GM19438 (cell line): ENCODE measurements at regions not wholly inside any gene's neighbourhood (a gene's known extent, or its start where the extent isn't known, plus 50 kb on each side); places are given as distances from the start of the nearest gene placed in this dataset.

ENCODE experiments used
- ATAC-seq: cut with Tn5 transposase; IDR thresholded peaks from one replicate; pipeline ENCODE4 v1.9.1; 2021; ENCODE audit warnings: low read depth; ENCODE audit not compliant: unreplicated experiment

GRCh38 chr1:194515916-194516315, 1329.5 kb upstream of the B3GALT2 start:
- no peak for ATAC-seq

DNA sequence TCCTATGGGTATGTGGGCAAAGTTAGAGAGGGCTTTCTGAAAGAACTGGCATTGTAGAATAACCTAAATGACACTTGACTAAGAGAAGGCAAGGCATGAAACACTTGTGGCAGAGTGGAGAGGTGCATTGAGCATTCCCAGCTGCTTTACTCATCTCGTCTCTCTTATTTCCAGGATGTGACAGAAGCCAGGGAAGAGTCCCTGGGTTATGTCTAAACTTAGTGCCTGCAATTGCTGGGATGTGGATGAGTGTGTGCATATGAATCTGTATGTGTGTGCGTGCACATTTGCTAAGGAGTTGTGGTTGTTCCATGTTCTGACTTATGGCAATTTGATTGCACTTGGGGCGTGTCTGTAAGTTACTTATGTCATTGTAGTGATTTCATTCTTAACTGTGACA, 1326.5 kb upstream of the B3GALT2 start:
- no peak for ATAC-seq

- ATAC-seq = no peak
These were observed 1325.9 kb upstream of the B3GALT2 start for GRCh38 chr1:194512345-194512744.

DNA sequence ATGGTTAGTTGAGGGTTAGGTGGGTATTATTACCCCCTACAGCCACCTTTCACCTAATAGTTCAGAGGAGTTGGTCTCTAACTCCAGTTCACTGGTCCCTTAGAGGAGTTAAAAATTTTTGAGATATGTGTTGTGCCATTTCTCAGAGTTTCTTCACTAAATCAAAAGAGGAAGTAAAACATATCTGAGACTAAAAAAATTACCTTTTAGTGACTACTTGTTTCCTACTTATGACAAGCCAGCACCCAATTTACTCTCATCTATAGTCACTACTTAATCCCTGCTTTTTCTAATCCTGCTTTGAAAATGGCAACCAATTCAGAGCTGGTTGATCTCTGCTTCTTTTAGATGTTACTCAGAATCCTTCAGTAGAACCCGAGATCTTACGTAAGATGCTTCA, 1316.8 kb upstream of the B3GALT2 start:
- ATAC-seq = no peak

DNA sequence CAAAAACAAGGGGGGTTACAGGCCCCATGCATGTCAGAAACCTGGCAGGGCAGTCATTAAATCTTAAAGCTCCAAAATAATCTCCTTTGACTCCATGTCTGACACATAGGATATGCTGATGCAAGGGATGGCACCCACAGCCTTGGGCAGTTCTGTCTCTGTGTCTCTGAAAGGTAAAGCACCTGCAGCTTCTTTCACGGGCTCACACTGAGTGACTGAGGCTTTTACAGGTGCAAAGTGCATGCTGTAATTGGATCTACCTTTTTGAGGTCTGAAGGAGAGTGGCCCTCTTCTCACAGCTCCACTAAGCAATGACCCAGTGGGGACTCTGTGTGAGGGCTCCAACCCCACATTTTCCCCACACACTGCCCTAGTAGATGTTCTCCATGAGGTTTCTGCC, 1309.0 kb upstream of the B3GALT2 start:
- no peak for ATAC-seq

- no peak for ATAC-seq
These were observed 1300.8 kb upstream of the B3GALT2 start for GRCh38 chr1:194487172-194487571.

GRCh38 chr1:194485432-194485831, 1299.0 kb upstream of the B3GALT2 start:
- no peak for ATAC-seq

- no peak for ATAC-seq
These were observed 1292.3 kb upstream of the B3GALT2 start for GRCh38 chr1:194478731-194479130.

GRCh38 chr1:194477908-194478307, 1291.5 kb upstream of the B3GALT2 start:
- ATAC-seq = peak; percentile 78

- no peak for ATAC-seq
These were observed 1290.5 kb upstream of the B3GALT2 start for GRCh38 chr1:194476872-194477271.

DNA sequence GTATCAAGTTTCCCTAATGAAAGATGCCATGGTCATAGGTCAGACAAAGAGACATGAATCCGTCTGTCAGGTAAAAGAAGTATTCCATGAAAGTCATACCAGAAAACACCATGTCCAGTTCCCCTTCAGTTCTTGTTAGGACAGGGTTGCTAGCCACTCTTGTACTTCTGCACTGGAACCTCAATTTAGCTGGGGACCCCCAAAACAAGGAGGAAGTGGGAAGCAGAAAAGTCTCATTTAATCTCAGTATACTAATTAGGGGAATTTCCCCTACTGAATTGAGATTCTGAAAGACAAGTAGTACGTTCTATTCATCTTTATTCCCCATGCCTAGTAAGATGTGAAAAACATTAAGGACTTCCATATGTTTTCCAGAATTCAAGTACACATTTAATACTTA, 1289.9 kb upstream of the B3GALT2 start:
- no peak for ATAC-seq

- ATAC-seq = no peak
These were observed 1288.3 kb upstream of the B3GALT2 start for GRCh38 chr1:194474701-194475100.

- ATAC-seq = no peak
These were observed 1287.4 kb upstream of the B3GALT2 start for GRCh38 chr1:194473766-194474165.

GRCh38 chr1:194469282-194469681, 1282.9 kb upstream of the B3GALT2 start:
- ATAC-seq = no peak

- ATAC-seq = no peak
These were observed 1280.3 kb upstream of the B3GALT2 start for GRCh38 chr1:194466706-194467105.

GRCh38 chr1:194447636-194448035, 1261.2 kb upstream of the B3GALT2 start:
- ATAC-seq = no peak

- no peak for ATAC-seq
These were observed 1258.8 kb upstream of the B3GALT2 start for GRCh38 chr1:194445244-194445643.

DNA sequence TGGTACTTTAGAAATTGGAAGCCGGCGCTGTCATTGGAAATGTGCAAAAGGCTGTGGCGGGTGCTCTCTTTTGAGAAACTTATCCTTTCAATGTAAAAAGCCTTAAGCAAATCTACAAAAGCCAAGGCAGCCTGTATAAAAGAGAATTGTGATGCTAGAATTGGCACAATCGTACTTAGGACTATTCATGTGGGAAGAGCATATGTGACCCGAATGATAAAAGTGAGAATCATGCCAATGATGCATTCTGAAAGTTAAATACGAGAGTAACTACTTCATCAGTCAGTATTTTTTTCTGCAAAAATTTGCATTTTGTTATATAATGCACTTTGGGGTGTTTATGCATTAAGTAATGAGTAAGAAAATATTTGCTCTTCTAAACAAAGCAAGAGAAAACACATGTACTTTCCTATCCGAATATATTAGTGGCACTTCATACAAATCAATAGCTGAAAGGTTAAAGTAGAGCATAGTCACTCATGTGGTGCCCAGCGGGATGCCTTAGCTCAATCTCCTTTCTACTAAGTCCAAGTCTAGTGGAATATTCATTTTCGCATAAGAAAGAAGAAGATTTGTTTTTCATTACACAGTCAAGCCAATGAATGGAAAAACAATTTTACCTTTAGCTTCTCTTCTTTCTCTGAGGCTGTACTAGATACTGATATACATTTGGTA, 1256.6 kb upstream of the B3GALT2 start:
- ATAC-seq = no peak

GRCh38 chr1:194437135-194437534, 1250.7 kb upstream of the B3GALT2 start:
- no peak for ATAC-seq

DNA sequence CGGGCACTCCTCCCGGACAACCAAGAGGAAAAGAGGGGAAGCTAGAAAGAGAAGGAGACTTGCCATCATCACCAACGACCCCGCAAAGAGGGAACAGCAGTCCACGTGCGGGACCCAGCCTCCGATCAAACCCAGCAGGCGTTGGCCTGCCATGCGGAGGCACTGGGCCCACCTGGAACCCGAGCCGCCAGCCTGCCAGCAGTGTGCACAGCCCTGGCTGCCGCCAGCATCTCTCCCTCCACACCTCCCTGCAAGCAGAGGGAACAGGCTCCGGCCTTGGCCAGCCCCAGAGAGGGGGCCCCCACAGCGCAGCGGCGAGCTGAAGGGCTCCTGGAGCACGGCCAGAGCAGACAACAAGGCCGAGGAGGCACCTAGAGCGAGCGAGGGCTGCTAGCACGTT, 1244.7 kb upstream of the B3GALT2 start:
- no peak for ATAC-seq

- ATAC-seq = no peak
These were observed 1234.3 kb upstream of the B3GALT2 start for GRCh38 chr1:194420706-194421105.

GRCh38 chr1:194419721-194420120, 1233.3 kb upstream of the B3GALT2 start:
- no peak for ATAC-seq

- no peak for ATAC-seq
These were observed 1224.3 kb upstream of the B3GALT2 start for GRCh38 chr1:194410756-194411155.
